ENCODE measurements at regions not wholly inside any gene's neighbourhood (a gene's known extent, or its start where the extent isn't known, plus 50 kb on each side); places are given as distances from the start of the nearest gene placed in this dataset.
"Not testable (repeated sequence)": the region's sequence is repeated elsewhere in the genome, so short reads cannot be mapped to it uniquely, and the experiment has no call there.

DNA sequence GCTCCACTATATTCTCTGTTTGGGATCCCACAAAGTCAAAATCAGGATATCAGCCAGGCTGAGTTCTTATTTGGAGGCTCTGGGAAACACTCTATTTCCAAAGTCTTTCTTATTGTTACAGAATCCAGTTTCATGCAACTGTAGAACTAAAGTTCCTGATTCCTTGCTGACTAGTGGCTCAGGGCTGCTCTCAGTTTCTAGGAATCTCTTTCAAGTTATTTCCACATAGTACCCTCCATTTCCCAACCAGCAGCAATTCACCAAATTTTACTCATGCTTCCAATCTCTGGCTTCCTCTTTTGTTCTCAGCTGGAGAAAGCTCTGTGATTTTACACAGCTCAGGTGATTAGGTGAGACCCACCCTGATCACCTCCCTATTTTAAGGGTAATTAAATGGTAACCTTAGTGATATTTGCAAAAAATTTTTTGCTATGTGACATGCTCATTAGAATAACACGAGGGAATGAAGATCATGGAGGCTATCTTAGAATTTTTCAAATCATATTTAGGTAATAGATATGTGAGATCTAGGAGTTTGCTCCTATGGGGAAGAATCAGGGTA lies 794.9 kb upstream of the ARRDC3 start:
- DNase-seq (ENCODE audit: low read depth in 4 of 4, low spot score in 3 of 4): no peak

DNA sequence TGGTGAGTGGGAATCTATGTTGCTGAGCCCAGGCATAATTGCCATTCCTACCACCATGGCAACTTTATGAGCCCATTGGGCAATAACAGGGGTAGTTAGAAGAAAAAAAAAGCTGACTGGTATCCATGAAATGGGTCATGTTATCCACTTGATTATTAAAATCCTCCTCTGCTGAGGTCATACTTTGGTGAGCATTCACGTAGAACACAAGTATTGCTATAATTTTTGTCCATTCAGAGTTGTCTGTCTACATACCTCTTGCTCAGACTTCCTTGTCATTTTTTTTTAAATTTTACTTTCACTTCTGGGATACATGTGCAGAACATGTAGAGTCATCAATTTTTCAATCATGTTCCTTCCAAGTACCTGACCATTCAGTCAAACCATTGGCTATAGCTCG lies 780.8 kb upstream of the ARRDC3 start:
- no peak for DNase-seq (ENCODE audit: low read depth in 4 of 4, low spot score in 3 of 4)

DNA sequence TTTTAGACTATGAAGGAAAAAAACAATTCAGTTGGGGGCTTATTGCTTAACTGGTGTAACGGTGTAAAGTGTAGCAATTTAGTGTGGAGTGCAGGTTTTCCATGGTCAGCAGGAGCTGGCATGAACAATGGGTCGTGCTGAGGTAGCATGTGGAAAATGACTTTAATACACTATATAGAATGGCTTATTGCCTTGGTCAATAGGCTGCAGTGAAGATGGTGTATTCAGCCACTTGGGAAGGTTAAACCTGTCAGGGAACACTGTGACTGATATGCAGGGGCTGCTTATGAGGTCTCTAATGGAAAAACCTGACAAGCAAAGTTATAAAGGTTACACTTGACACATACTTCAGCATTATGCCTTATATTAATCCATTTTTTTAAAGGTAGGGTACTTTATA lies 764.7 kb upstream of the ARRDC3 start:
- DNase-seq (ENCODE audit: low read depth in 4 of 4, low spot score in 3 of 4): no peak

DNA sequence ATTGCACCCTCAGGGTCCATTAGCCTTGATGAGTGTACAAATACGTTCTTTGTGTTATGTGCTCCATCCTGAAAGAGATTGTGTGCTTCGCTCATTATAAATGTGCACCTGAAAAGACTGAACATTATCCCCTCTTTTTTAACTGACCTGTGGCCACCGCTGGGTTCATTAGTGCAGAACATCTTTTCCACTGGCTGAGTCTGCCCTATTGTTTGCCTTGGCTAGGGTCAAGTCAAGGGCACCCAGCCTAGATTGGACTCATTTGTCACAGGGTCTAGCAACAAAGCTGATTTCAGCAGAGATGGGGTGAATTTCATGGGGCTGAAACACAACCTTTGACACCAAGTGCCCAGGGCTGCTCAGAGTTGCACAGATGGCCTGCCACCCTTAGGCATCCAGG lies 764.1 kb upstream of the ARRDC3 start:
- DNase-seq (ENCODE audit: low read depth in 4 of 4, low spot score in 3 of 4): no peak

DNA sequence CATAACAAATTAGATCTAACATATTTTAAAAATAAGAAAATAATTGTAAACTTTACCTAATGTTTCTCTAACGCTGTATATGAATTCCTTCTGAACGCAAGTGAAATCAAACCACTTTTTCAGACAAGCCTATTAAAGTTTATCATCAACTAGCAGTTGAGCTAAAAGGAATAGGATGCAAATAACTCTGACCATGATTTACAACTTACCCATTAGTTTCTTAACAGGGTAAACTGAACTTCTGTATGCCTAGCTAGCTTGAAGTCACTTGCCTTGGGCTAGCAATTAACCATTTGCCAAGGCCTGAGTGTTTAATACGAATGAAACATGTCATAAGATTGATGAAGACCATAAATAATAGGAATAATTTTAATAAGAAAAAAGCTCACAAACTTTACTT lies 762.7 kb upstream of the ARRDC3 start:
- no peak for DNase-seq (ENCODE audit: low read depth in 4 of 4, low spot score in 3 of 4)

DNA sequence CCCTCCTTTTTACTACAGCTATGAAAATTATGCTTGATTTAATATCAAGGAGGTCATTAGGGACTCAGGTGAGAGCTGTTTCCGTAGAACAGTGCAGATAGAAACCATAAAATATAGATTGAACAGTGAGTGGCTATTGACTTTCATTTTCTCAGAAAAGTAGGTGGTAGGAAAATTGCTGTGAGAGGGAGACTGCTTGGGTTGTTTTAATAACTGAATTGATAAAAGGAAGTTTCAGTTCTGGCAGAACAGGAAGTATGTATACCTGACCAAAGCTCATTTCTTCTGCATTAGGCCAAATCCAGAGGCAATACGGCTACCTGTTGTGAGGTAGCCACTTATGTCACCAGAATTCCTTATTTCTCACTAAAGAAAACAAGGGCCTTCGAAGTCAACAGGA lies 761.7 kb upstream of the ARRDC3 start:
- no peak for DNase-seq (ENCODE audit: low read depth in 4 of 4, low spot score in 3 of 4)

DNA sequence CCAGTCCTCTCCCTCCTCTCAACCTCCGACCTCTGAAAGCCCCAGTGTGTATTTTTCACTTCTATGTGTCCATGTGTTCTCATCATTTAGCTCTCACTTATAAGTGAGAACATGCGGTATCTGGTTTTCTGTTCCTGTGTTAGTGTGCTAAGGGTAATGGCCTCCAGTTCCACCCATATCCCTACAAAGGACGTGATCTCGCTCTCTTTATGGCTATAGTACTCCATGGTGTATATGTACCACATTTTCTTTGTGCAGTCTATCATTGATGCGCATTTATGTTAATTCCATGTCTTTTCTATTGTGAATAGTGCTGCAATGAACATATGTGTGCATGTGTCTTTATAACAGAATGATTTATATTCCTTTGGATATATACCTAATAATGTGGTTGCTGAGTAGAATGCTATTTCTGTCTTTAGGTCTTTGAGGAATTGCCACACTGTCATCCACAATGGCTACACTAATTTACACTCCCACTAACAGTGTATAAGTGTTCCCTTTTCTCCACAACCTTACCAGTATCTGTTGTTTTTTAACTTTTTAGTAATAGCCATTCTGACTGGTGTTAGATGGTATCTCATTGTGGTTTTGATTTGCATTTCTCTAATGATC lies 749.3 kb upstream of the ARRDC3 start:
- not testable (repeated sequence) for DNase-seq (ENCODE audit: low read depth in 4 of 4, low spot score in 3 of 4)

DNA sequence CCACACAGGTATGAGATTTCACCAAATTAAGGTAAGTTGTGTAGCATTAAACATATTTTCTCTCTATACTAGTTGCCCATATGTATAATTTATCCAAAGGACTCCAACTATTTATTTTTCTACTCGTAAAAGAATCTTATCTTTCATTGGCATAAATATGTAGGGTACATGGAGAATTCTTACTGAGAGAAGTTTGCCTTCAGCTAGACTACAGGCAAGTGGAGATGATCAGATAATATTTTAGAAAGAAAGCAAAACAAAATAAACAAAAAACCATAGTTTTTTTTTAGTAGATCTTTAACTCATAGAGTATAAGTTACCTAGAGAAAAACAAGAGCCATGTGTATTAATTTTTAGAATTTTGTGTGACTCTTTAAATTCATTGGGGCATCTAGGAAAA lies 743.1 kb upstream of the ARRDC3 start:
- no peak for DNase-seq (ENCODE audit: low read depth in 4 of 4, low spot score in 3 of 4)

- no peak for DNase-seq (ENCODE audit: low read depth in 4 of 4, low spot score in 3 of 4)
These were observed 736.0 kb upstream of the ARRDC3 start for GRCh38 chr5:92119110-92119509.

- DNase-seq (ENCODE audit: low read depth in 4 of 4, low spot score in 3 of 4): no peak
These were observed 723.7 kb upstream of the ARRDC3 start for GRCh38 chr5:92106808-92107207.

GRCh38 chr5:92104126-92104525 lies 721.0 kb upstream of the ARRDC3 start:
- no peak for DNase-seq (ENCODE audit: low read depth in 4 of 4, low spot score in 3 of 4)

DNA sequence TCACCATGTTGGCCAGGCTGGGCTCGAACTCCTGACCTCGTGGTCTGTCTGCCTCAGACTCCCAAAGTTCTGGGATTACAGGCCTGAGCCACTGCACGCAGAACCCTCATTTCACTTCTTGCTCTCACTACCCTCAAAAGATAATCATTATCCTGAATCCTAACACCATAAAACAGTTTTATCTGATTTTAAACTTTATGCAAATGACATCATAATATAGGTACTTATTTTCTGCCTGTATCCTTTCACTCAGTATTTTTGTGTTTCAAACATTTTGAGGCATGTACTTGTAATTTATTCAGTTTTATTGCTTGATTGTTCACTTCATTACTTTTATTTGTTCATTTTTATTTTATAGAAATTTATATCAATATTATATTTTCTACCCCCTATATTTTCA lies 719.2 kb upstream of the ARRDC3 start:
- DNase-seq (ENCODE audit: low read depth in 4 of 4, low spot score in 3 of 4): no peak

GRCh38 chr5:92092239-92092638 lies 709.1 kb upstream of the ARRDC3 start:
- DNase-seq (ENCODE audit: low read depth in 4 of 4, low spot score in 3 of 4): no peak

GRCh38 chr5:92086059-92086811 lies 703.1 kb upstream of the ARRDC3 start:
- no peak for DNase-seq (ENCODE audit: low read depth in 4 of 4, low spot score in 3 of 4)

- DNase-seq (ENCODE audit: low read depth in 4 of 4, low spot score in 3 of 4): no peak
These were observed 699.0 kb upstream of the ARRDC3 start for GRCh38 chr5:92081958-92082712.

GRCh38 chr5:92070786-92071185 lies 687.7 kb upstream of the ARRDC3 start:
- DNase-seq (ENCODE audit: low read depth in 4 of 4, low spot score in 3 of 4): no peak

GRCh38 chr5:92064993-92065392 lies 681.9 kb upstream of the ARRDC3 start:
- no peak for DNase-seq (ENCODE audit: low read depth in 4 of 4, low spot score in 3 of 4)

GRCh38 chr5:92051741-92052140 lies 668.6 kb upstream of the ARRDC3 start:
- no peak for DNase-seq (ENCODE audit: low read depth in 4 of 4, low spot score in 3 of 4)

DNA sequence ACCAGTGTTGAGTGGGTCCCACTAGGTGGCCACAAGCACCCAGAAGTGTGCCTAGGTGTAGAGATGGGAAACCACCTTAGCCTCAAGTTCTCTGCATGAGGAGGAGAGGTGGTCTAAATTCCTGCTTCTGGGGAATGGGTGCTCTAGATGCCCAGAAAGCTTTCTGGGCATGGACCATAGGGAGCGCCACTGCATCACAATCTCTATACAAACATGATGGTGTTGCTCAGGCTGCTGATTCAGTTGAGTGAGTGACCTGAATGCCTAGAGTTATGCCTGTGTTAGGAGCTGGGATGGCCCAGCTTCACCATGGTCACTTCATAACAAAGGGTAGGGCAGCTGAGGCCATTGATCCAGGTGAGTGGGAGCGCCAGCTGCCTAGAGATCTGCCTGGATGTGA lies 667.9 kb upstream of the ARRDC3 start:
- DNase-seq (ENCODE audit: low read depth in 4 of 4, low spot score in 3 of 4): no peak

- DNase-seq (ENCODE audit: low read depth in 4 of 4, low spot score in 3 of 4): no peak
These were observed 659.0 kb upstream of the ARRDC3 start for GRCh38 chr5:92041911-92042660.

DNA sequence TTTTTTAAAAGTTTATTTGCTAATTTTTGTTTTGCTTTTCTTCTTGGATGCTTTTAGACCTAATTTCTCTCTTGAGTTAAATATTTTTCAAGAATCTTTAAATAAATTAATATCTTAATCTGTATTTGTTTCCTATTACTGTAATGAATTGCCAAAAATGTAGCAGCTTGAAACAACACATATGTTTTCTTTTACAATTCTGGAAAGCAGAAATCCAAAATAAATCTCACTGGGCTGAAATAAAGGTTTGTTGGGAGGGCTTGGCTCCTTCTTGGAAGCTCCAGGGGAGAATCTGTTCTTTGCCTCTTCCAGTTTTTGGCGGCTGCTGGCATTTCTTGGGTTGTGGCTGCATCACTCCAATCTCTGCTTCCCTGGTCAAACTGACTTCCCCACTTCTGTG lies 658.1 kb upstream of the ARRDC3 start:
- no peak for DNase-seq (ENCODE audit: low read depth in 4 of 4, low spot score in 3 of 4)

Data from left renal pelvis (tissue), 4 donors.